Activated T-cell treated with anti-CD3 and anti-CD28 coated beads, Interleukin-2, amount 50 U/mL, for 72 hours (primary cell): ENCODE measurements at regions not wholly inside any gene's neighbourhood (a gene's known extent, or its start where the extent isn't known, plus 50 kb on each side); places are given as distances from the start of the nearest gene placed in this dataset.

Experiments
- ATAC-seq, 2 donors: fragments of 150-1000 bp; cut with Tn5 transposase; replicated peaks in 1 of 2; 2 replicates each; pipeline ENCODE4 v1.10.0; 2021; ENCODE audit warnings: moderate library complexity in 2 of 2, mild to moderate bottlenecking in 1 of 2
- DNase-seq, 2 donors: peaks; one replicate each; pipeline ENCODE4 v3.0.0; 2021 to 2022; ENCODE audit warnings: mixed read lengths in 1 of 2
- H3K27ac Mint-ChIP-seq: one replicate; pipeline ENCODE4 v1.8.0; 2022; ENCODE audit warnings: mild to moderate bottlenecking, moderate library complexity, mixed read lengths
- H3K27me3 Mint-ChIP-seq: one replicate; pipeline ENCODE4 v1.8.0; 2022; ENCODE audit warnings: low read depth, mixed read lengths
- H3K36me3 Mint-ChIP-seq, 2 donors: one replicate each; pipeline ENCODE4 v1.8.0; 2022; ENCODE audit warnings: mixed read lengths in 2 of 2, mild to moderate bottlenecking in 1 of 2; ENCODE audit not compliant: insufficient read depth in 2 of 2
- H3K4me1 Mint-ChIP-seq: one replicate; pipeline ENCODE4 v1.8.0; 2022; ENCODE audit warnings: low read depth, mixed read lengths
- H3K4me3 Mint-ChIP-seq, 2 donors: one replicate each; pipeline ENCODE4 v1.8.0; 2022; ENCODE audit warnings: mild to moderate bottlenecking in 2 of 2, mixed read lengths in 2 of 2, moderate library complexity in 2 of 2
- H3K9me3 Mint-ChIP-seq, 2 donors: one replicate each; pipeline ENCODE4 v1.8.0; 2022; ENCODE audit warnings: mixed read lengths in 2 of 2

GRCh38 chr10:30190577-30191552 lies 131.5 kb upstream of the JCAD start:
- H3K36me3 Mint-ChIP-seq = no peaks in the 10 kb centered on the region
- H3K4me1 Mint-ChIP-seq = no peaks in the 10 kb centered on the region
- H3K27ac Mint-ChIP-seq = no peak overlapping the region
- DNase-seq (no peak), ATAC-seq (no peak)
- H3K4me3 Mint-ChIP-seq = no peak overlapping the region
- H3K27me3 Mint-ChIP-seq = peaks cover 7% of the 10 kb centered on the region
- peaks cover 0 to 4% of the 10 kb centered on the region in 2 donors for H3K9me3 Mint-ChIP-seq

- no peaks in the 10 kb centered on the region for H3K36me3 Mint-ChIP-seq
- no peak for ATAC-seq
- no peak for DNase-seq
- H3K9me3 Mint-ChIP-seq = no peaks in the 10 kb centered on the region
- H3K27ac Mint-ChIP-seq = no peak overlapping the region
- no peaks in the 10 kb centered on the region for H3K4me1 Mint-ChIP-seq
- H3K4me3 Mint-ChIP-seq = no peak overlapping the region
- peaks cover 2% of the 10 kb centered on the region for H3K27me3 Mint-ChIP-seq
Measured at GRCh38 chr10:30189238-30189580, 129.8 kb upstream of the JCAD start.

GRCh38 chr10:30188556-30189237 lies 129.3 kb upstream of the JCAD start:
- Mint-ChIP-seq H3K4me3 (no peak overlapping the region), H3K27me3 (no peaks in the 10 kb centered on the region), H3K4me1 (no peaks in the 10 kb centered on the region), H3K9me3 (no peaks in the 10 kb centered on the region), H3K27ac (no peak overlapping the region), H3K36me3 (no peaks in the 10 kb centered on the region)
- ATAC-seq = no peak
- no peak for DNase-seq

GRCh38 chr10:30188101-30188500 lies 128.7 kb upstream of the JCAD start:
- Mint-ChIP-seq H3K27ac (no peak overlapping the region), H3K4me3 (no peak overlapping the region), H3K9me3 (no peaks in the 10 kb centered on the region), H3K27me3 (no peaks in the 10 kb centered on the region), H3K36me3 (no peaks in the 10 kb centered on the region), H3K4me1 (no peaks in the 10 kb centered on the region)
- ATAC-seq (no peak), DNase-seq (no peak)

GRCh38 chr10:30187010-30187409 lies 127.6 kb upstream of the JCAD start:
- Mint-ChIP-seq H3K36me3 (no peaks in the 10 kb centered on the region), H3K9me3 (no peaks in the 10 kb centered on the region), H3K4me3 (no peak overlapping the region), H3K27me3 (no peaks in the 10 kb centered on the region), H3K27ac (no peak overlapping the region), H3K4me1 (no peaks in the 10 kb centered on the region)
- no peak for DNase-seq
- ATAC-seq = no peak

- Mint-ChIP-seq H3K4me1 (no peaks in the 10 kb centered on the region), H3K9me3 (no peaks in the 10 kb centered on the region), H3K36me3 (no peaks in the 10 kb centered on the region), H3K27ac (no peak overlapping the region), H3K27me3 (no peaks in the 10 kb centered on the region), H3K4me3 (no peak overlapping the region)
- no peak for ATAC-seq
- DNase-seq = no peak
Measured at GRCh38 chr10:30186371-30186875, 127.0 kb upstream of the JCAD start.

- no peak overlapping the region for H3K4me3 Mint-ChIP-seq
- no peaks in the 10 kb centered on the region for H3K4me1 Mint-ChIP-seq
- no peak for DNase-seq
- no peak for ATAC-seq
- no peaks in the 10 kb centered on the region for H3K27me3 Mint-ChIP-seq
- no peaks in the 10 kb centered on the region for H3K36me3 Mint-ChIP-seq
- no peak overlapping the region for H3K27ac Mint-ChIP-seq
- no peaks in the 10 kb centered on the region for H3K9me3 Mint-ChIP-seq
Measured at GRCh38 chr10:30185916-30186315, 126.5 kb upstream of the JCAD start.

GRCh38 chr10:30185341-30185740 lies 126.0 kb upstream of the JCAD start:
- H3K27me3 Mint-ChIP-seq = no peaks in the 10 kb centered on the region
- H3K36me3 Mint-ChIP-seq = no peaks in the 10 kb centered on the region
- no peaks in the 10 kb centered on the region for H3K4me1 Mint-ChIP-seq
- H3K27ac Mint-ChIP-seq = no peak overlapping the region
- ATAC-seq (no peak), DNase-seq (no peak)
- H3K4me3 Mint-ChIP-seq = no peak overlapping the region
- H3K9me3 Mint-ChIP-seq = no peaks in the 10 kb centered on the region

- Mint-ChIP-seq H3K9me3 (no peaks in the 10 kb centered on the region), H3K36me3 (no peaks in the 10 kb centered on the region), H3K27ac (no peak overlapping the region), H3K4me1 (no peaks in the 10 kb centered on the region), H3K4me3 (no peak overlapping the region), H3K27me3 (no peaks in the 10 kb centered on the region)
- DNase-seq = no peak
- no peak for ATAC-seq
Measured at GRCh38 chr10:30184397-30185033, 125.1 kb upstream of the JCAD start.

- Mint-ChIP-seq H3K9me3 (no peaks in the 10 kb centered on the region), H3K4me3 (no peak overlapping the region), H3K4me1 (no peaks in the 10 kb centered on the region), H3K27me3 (no peaks in the 10 kb centered on the region), H3K36me3 (no peaks in the 10 kb centered on the region), H3K27ac (no peak overlapping the region)
- no peak for ATAC-seq
- no peak for DNase-seq
Measured at GRCh38 chr10:30183055-30183402, 123.6 kb upstream of the JCAD start.

GRCh38 chr10:30182191-30183054 lies 123.0 kb upstream of the JCAD start:
- H3K9me3 Mint-ChIP-seq = no peaks in the 10 kb centered on the region
- H3K4me1 Mint-ChIP-seq = no peaks in the 10 kb centered on the region
- ATAC-seq = no peak
- no peak overlapping the region for H3K27ac Mint-ChIP-seq
- no peak overlapping the region for H3K4me3 Mint-ChIP-seq
- DNase-seq = no peak
- H3K27me3 Mint-ChIP-seq = no peaks in the 10 kb centered on the region
- no peaks in the 10 kb centered on the region for H3K36me3 Mint-ChIP-seq

- Mint-ChIP-seq H3K36me3 (no peaks in the 10 kb centered on the region), H3K27ac (no peak overlapping the region), H3K27me3 (peaks cover 10% of the 10 kb centered on the region), H3K4me1 (no peaks in the 10 kb centered on the region), H3K4me3 (no peak overlapping the region), H3K9me3 (no peaks in the 10 kb centered on the region)
- no peak for DNase-seq
- ATAC-seq = no peak
Measured at GRCh38 chr10:30178356-30178964, 119.1 kb upstream of the JCAD start.
